Stimulated activated CD4-positive, alpha-beta T cell treated with anti-CD3 and anti-CD28 coated beads, Interleukin-2, amount 100 ng/mL, for 24 hours (primary cell): ENCODE measurements at regions not wholly inside any gene's neighbourhood (a gene's known extent, or its start where the extent isn't known, plus 50 kb on each side); places are given as distances from the start of the nearest gene placed in this dataset.
A peak's percentile ranks its signal among the peaks of the same experiment; 100 is the strongest.

Experiments
- DNase-seq, 2 donors: peaks; one replicate each; pipeline ENCODE4 v3.0.0-alpha.2; 2020

- peak; percentile 76 to 81 for DNase-seq
Measured at GRCh38 chr1:5514527-5515183, 477.6 kb downstream of the NPHP4 start.

- DNase-seq, result no peak
Measured at GRCh38 chr1:5513846-5514526, 478.2 kb downstream of the NPHP4 start.

GRCh38 chr1:5513179-5513578, 479.0 kb downstream of the NPHP4 start:
- no peak for DNase-seq

- DNase-seq, result no peak
Measured at GRCh38 chr1:5511381-5512097, 480.7 kb downstream of the NPHP4 start.

GRCh38 chr1:5509664-5510452, 482.4 kb downstream of the NPHP4 start:
- DNase-seq, result peak; percentile 79 to 80

GRCh38 chr1:5508669-5509330, 483.4 kb downstream of the NPHP4 start:
- DNase-seq, result no peak

GRCh38 chr1:5507340-5507739, 484.9 kb downstream of the NPHP4 start:
- no peak for DNase-seq

- DNase-seq, result no peak
Measured at GRCh38 chr1:5506634-5507033, 485.6 kb downstream of the NPHP4 start.

- no peak for DNase-seq
Measured at GRCh38 chr1:5505944-5506343, 486.3 kb downstream of the NPHP4 start.

GRCh38 chr1:5504364-5504740, 487.9 kb downstream of the NPHP4 start:
- no peak for DNase-seq

GRCh38 chr1:5503556-5504363, 488.5 kb downstream of the NPHP4 start:
- no peak for DNase-seq

GRCh38 chr1:5502311-5503194, 489.7 kb downstream of the NPHP4 start:
- no peak for DNase-seq

GRCh38 chr1:5501206-5501930, 490.9 kb downstream of the NPHP4 start:
- no peak for DNase-seq

GRCh38 chr1:5500541-5500940, 491.7 kb downstream of the NPHP4 start:
- DNase-seq, result no peak

GRCh38 chr1:5497503-5497902, 494.7 kb downstream of the NPHP4 start:
- DNase-seq, result no peak

GRCh38 chr1:5495596-5496410, 496.4 kb downstream of the NPHP4 start:
- DNase-seq, result no peak

GRCh38 chr1:5494518-5494917, 497.7 kb downstream of the NPHP4 start:
- no peak for DNase-seq

- no peak for DNase-seq
Measured at GRCh38 chr1:5493851-5494311, 498.3 kb downstream of the NPHP4 start.

- DNase-seq, result no peak
Measured at GRCh38 chr1:5493275-5493674, 498.9 kb downstream of the NPHP4 start.
